ENCODE measurements at regions not wholly inside any gene's neighbourhood (a gene's known extent, or its start where the extent isn't known, plus 50 kb on each side); places are given as distances from the start of the nearest gene placed in this dataset.

DNA sequence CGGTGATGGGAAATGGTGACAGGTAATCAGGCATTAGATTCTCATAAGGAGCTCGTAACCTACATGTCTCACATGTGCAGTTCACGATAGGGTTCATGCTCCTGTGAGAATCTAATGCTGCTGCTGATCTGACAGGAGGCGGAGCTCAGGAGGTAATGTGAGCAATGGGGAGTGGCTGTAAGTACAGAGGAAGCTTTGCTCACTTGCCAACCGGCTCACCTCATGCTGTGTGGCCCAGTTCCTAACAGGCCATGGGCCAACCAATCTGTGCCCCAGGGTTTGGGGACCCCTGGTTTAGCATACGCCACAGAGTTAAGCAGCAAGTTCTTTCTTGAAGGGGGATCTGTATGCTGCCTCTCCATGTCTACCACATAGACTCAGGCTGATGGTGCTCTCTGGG lies 133.1 kb downstream of the IQUB start:
- H3K4me1 ChIP-seq (ENCODE audit: control insufficient read depth in 1 of 2, insufficient read depth in 2 of 2, low read length in 2 of 2), result no peaks in the 10 kb centered on the region
- DNase-seq, result no peak
- no peak overlapping the region for H3K4me2 ChIP-seq (replicated peaks; ENCODE audit: extremely low read depth, low read length, poor library complexity, severe bottlenecking)
- intact Hi-C loops (cut with micrococcal nuclease), result no loop called here
- no peak overlapping the region for H2AFZ ChIP-seq (ENCODE audit: insufficient read depth, low read depth, low read length, poor library complexity, severe bottlenecking)
- H3K27ac ChIP-seq (ENCODE audit: low read depth in 1 of 2, low read length in 2 of 2), result no peak overlapping the region
- H3K9me3 ChIP-seq (replicated peaks in 1 of 2; ENCODE audit: control insufficient read depth in 1 of 2, insufficient read depth in 1 of 2, low read length in 2 of 2), result no peaks in the 10 kb centered on the region
- Mint-ChIP-seq H3K36me3 (no peaks in the 10 kb centered on the region), H3K4me3 (no peak overlapping the region), H3K9me3 (peaks cover 0 to 6% (median 1%) of the 10 kb centered on the region in 7 donors), H3K27me3 (ENCODE audit: low read depth in 3 of 3) (peaks cover 0 to 2% (median 0%) of the 10 kb centered on the region in 3 donors), H3K27ac (no peak overlapping the region), H3K4me1 (no peaks in the 10 kb centered on the region)
- H3K27me3 ChIP-seq (ENCODE audit: control insufficient read depth in 2 of 2, insufficient read depth in 2 of 2, low read length in 2 of 2), result no peaks in the 10 kb centered on the region
- H4K20me1 ChIP-seq (ENCODE audit: insufficient read depth, low read length), result no peaks in the 10 kb centered on the region
- no peak overlapping the region for H3K9ac ChIP-seq (ENCODE audit: insufficient read depth, low read length, poor library complexity, severe bottlenecking)
- no peaks in the 10 kb centered on the region for H3K79me2 ChIP-seq (ENCODE audit: insufficient read depth, low read length)
- H3K4me3 ChIP-seq (replicated peaks in 1 of 3; ENCODE audit: low read depth in 2 of 3, low read length in 3 of 3), result no peak overlapping the region
- TF ChIP-seq, protein P1, sequence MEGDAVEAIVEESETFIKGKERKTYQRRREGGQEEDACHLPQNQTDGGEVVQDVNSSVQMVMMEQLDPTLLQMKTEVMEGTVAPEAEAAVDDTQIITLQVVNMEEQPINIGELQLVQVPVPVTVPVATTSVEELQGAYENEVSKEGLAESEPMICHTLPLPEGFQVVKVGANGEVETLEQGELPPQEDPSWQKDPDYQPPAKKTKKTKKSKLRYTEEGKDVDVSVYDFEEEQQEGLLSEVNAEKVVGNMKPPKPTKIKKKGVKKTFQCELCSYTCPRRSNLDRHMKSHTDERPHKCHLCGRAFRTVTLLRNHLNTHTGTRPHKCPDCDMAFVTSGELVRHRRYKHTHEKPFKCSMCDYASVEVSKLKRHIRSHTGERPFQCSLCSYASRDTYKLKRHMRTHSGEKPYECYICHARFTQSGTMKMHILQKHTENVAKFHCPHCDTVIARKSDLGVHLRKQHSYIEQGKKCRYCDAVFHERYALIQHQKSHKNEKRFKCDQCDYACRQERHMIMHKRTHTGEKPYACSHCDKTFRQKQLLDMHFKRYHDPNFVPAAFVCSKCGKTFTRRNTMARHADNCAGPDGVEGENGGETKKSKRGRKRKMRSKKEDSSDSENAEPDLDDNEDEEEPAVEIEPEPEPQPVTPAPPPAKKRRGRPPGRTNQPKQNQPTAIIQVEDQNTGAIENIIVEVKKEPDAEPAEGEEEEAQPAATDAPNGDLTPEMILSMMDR (IDR thresholded peaks at IDR 0.05), result no peak
- WGBS (ENCODE audit: insufficient coverage), result 94% methylated on average over 5 of the region's 6 CpGs
- H3K36me3 ChIP-seq (replicated peaks in 1 of 2; ENCODE audit: control insufficient read depth in 1 of 2, insufficient read depth in 2 of 2, low read length in 2 of 2), result no peaks in the 10 kb centered on the region

DNA sequence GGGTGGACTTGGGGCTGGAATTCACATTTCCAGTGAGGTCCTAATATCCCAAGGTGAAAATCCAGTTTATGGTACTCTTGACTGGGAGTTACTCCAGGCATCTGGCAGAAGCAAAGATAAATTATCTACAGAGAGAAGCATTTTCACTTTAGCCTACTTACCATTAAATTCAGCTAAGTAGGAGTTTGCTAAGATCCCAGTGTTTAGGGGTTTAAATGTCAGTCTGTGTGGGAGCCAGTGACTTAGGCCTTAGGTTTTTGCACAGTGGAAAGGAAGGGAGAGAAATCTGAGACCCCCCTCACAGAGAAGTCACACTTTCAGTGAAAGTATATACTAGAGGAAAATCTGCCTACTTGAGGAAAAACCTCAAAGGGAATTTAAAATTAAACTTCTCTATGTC lies 134.2 kb downstream of the IQUB start:
- no peaks in the 10 kb centered on the region for H3K36me3 ChIP-seq (replicated peaks in 1 of 2; ENCODE audit: control insufficient read depth in 1 of 2, insufficient read depth in 2 of 2, low read length in 2 of 2)
- H3K36me3 Mint-ChIP-seq, result no peaks in the 10 kb centered on the region
- peaks cover 0 to 6% (median 1%) of the 10 kb centered on the region in 7 donors for H3K9me3 Mint-ChIP-seq
- no peaks in the 10 kb centered on the region for H3K79me2 ChIP-seq (ENCODE audit: insufficient read depth, low read length)
- intact Hi-C loops (cut with micrococcal nuclease), result no loop called here
- H3K4me1 ChIP-seq (ENCODE audit: control insufficient read depth in 1 of 2, insufficient read depth in 2 of 2, low read length in 2 of 2), result no peaks in the 10 kb centered on the region
- no peaks in the 10 kb centered on the region for H4K20me1 ChIP-seq (ENCODE audit: insufficient read depth, low read length)
- TF ChIP-seq, protein P1 (IDR thresholded peaks at IDR 0.05), result no peak
- H3K27ac Mint-ChIP-seq, result no peak overlapping the region
- DNase-seq, result no peak
- H3K4me2 ChIP-seq (replicated peaks; ENCODE audit: extremely low read depth, low read length, poor library complexity, severe bottlenecking), result no peak overlapping the region
- no peak overlapping the region for H3K9ac ChIP-seq (ENCODE audit: insufficient read depth, low read length, poor library complexity, severe bottlenecking)
- no peaks in the 10 kb centered on the region for H3K9me3 ChIP-seq (replicated peaks in 1 of 2; ENCODE audit: control insufficient read depth in 1 of 2, insufficient read depth in 1 of 2, low read length in 2 of 2)
- H3K4me1 Mint-ChIP-seq, result no peaks in the 10 kb centered on the region
- H3K27ac ChIP-seq (ENCODE audit: low read depth in 1 of 2, low read length in 2 of 2), result no peak overlapping the region
- H3K27me3 ChIP-seq (ENCODE audit: control insufficient read depth in 2 of 2, insufficient read depth in 2 of 2, low read length in 2 of 2), result no peaks in the 10 kb centered on the region
- H3K4me3 ChIP-seq (replicated peaks in 1 of 3; ENCODE audit: low read depth in 2 of 3, low read length in 3 of 3), result no peak overlapping the region
- H3K27me3 Mint-ChIP-seq (ENCODE audit: low read depth in 3 of 3), result peaks cover 0 to 2% (median 0%) of the 10 kb centered on the region in 3 donors
- H2AFZ ChIP-seq (ENCODE audit: insufficient read depth, low read depth, low read length, poor library complexity, severe bottlenecking), result no peak overlapping the region
- H3K4me3 Mint-ChIP-seq, result no peak overlapping the region

Measured in CD14-positive monocyte (primary cell).